Progenitor cell of endocrine pancreas (in vitro differentiated cells): ENCODE measurements at regions not wholly inside any gene's neighbourhood (a gene's known extent, or its start where the extent isn't known, plus 50 kb on each side); places are given as distances from the start of the nearest gene placed in this dataset.
"Not testable (repeated sequence)": the region's sequence is repeated elsewhere in the genome, so short reads cannot be mapped to it uniquely, and the experiment has no call there.

ENCODE experiments used
- DNase-seq: peaks from one replicate; pipeline ENCODE4 v3.0.0; 2021; ENCODE audit warnings: low spot score; ENCODE audit not compliant: unreplicated experiment
- H3K27ac Mint-ChIP-seq: 2 replicates; pipeline ENCODE4 v1.8.0; 2021; ENCODE audit warnings: mild to moderate bottlenecking, moderate library complexity, mixed read lengths
- H3K27me3 Mint-ChIP-seq: 2 replicates; pipeline ENCODE4 v1.8.0; 2021; ENCODE audit warnings: mixed read lengths
- H3K36me3 Mint-ChIP-seq: 2 replicates; pipeline ENCODE4 v1.8.0; 2022; ENCODE audit warnings: mixed read lengths; ENCODE audit not compliant: insufficient read depth
- H3K4me1 Mint-ChIP-seq: 2 replicates; pipeline ENCODE4 v1.8.0; 2021; ENCODE audit warnings: low read depth, mixed read lengths
- H3K4me3 Mint-ChIP-seq: 2 replicates; pipeline ENCODE4 v1.8.0; 2021; ENCODE audit warnings: low read depth, mild to moderate bottlenecking, moderate library complexity, mixed read lengths
- H3K9me3 Mint-ChIP-seq: 2 replicates; pipeline ENCODE4 v1.8.0; 2021; ENCODE audit warnings: low read depth, mixed read lengths
- CTCF ChIP-seq: fragments of 200-600 bp; sonication (generic); IDR thresholded peaks from one replicate; pipeline ENCODE4 v1.5.0; 2021; ENCODE audit warnings: antibody characterized with exemption, mild to moderate bottlenecking; ENCODE audit not compliant: unreplicated experiment

- not testable (repeated sequence) for H3K27me3 Mint-ChIP-seq, H3K4me3 Mint-ChIP-seq, H3K36me3 Mint-ChIP-seq, H3K27ac Mint-ChIP-seq, DNase-seq, H3K9me3 Mint-ChIP-seq, H3K4me1 Mint-ChIP-seq
Observed at GRCh38 chr6:147651-148050, 144.6 kb upstream of the DUSP22 start.

GRCh38 chr6:148051-148984 is 144.0 kb upstream of the DUSP22 start:
- DNase-seq, result not testable (repeated sequence)
- peak; percentile 60 for TF ChIP-seq CTCF
- H3K27me3 Mint-ChIP-seq, result peaks cover 16% of the 10 kb centered on the region

GRCh38 chr6:150147-150546 is 142.1 kb upstream of the DUSP22 start:
- not testable (repeated sequence) for H3K4me3 Mint-ChIP-seq, H3K27ac Mint-ChIP-seq, H3K36me3 Mint-ChIP-seq, DNase-seq, H3K9me3 Mint-ChIP-seq
- peaks cover 26% of the 10 kb centered on the region for H3K27me3 Mint-ChIP-seq
- peaks cover 10% of the 10 kb centered on the region for H3K4me1 Mint-ChIP-seq

More at GRCh38 chr6:148051-148984, 144.0 kb upstream of the DUSP22 start:
- not testable (repeated sequence) for H3K36me3 Mint-ChIP-seq, H3K9me3 Mint-ChIP-seq, H3K27ac Mint-ChIP-seq, H3K4me3 Mint-ChIP-seq
- H3K4me1 Mint-ChIP-seq, result peaks cover 10% of the 10 kb centered on the region

GRCh38 chr6:152436-152835 is 139.9 kb upstream of the DUSP22 start:
- Mint-ChIP-seq H3K27me3 (peaks cover 39% of the 10 kb centered on the region), H3K4me1 (peaks cover 10% of the 10 kb centered on the region)
- H3K9me3 Mint-ChIP-seq, DNase-seq, H3K36me3 Mint-ChIP-seq, H3K27ac Mint-ChIP-seq, H3K4me3 Mint-ChIP-seq: not testable (repeated sequence)

- H3K36me3 Mint-ChIP-seq, H3K27ac Mint-ChIP-seq, DNase-seq, H3K9me3 Mint-ChIP-seq, H3K4me3 Mint-ChIP-seq: not testable (repeated sequence)
- H3K27me3 Mint-ChIP-seq, result peaks cover 39% of the 10 kb centered on the region
- H3K4me1 Mint-ChIP-seq, result peaks cover 10% of the 10 kb centered on the region
Observed at GRCh38 chr6:153026-153425, 139.3 kb upstream of the DUSP22 start.

GRCh38 chr6:153867-154266 is 138.4 kb upstream of the DUSP22 start:
- not testable (repeated sequence) for DNase-seq, H3K4me3 Mint-ChIP-seq, H3K9me3 Mint-ChIP-seq, H3K36me3 Mint-ChIP-seq, H3K27ac Mint-ChIP-seq
- peaks cover 45% of the 10 kb centered on the region for H3K27me3 Mint-ChIP-seq
- H3K4me1 Mint-ChIP-seq, result peaks cover 10% of the 10 kb centered on the region

GRCh38 chr6:154321-155092 is 137.8 kb upstream of the DUSP22 start:
- not testable (repeated sequence) for H3K4me3 Mint-ChIP-seq, H3K27ac Mint-ChIP-seq

GRCh38 chr6:156010-156409 is 136.3 kb upstream of the DUSP22 start:
- H3K4me1 Mint-ChIP-seq, result peaks cover 9% of the 10 kb centered on the region
- H3K9me3 Mint-ChIP-seq, result no peaks in the 10 kb centered on the region

More at GRCh38 chr6:154321-155092, 137.8 kb upstream of the DUSP22 start:
- not testable (repeated sequence) for H3K36me3 Mint-ChIP-seq, DNase-seq, H3K9me3 Mint-ChIP-seq, H3K4me1 Mint-ChIP-seq
- H3K27me3 Mint-ChIP-seq, result peaks cover 52% of the 10 kb centered on the region

GRCh38 chr6:156441-157140 is 135.7 kb upstream of the DUSP22 start:
- not testable (repeated sequence) for DNase-seq, H3K36me3 Mint-ChIP-seq, H3K4me1 Mint-ChIP-seq

More at GRCh38 chr6:156010-156409, 136.3 kb upstream of the DUSP22 start:
- no peak for DNase-seq
- no peak for TF ChIP-seq CTCF
- Mint-ChIP-seq H3K27me3 (peaks cover 60% of the 10 kb centered on the region), H3K36me3 (no peaks in the 10 kb centered on the region), H3K27ac (no peak overlapping the region), H3K4me3 (no peak overlapping the region)

More at GRCh38 chr6:156441-157140, 135.7 kb upstream of the DUSP22 start:
- H3K27ac Mint-ChIP-seq, H3K9me3 Mint-ChIP-seq, H3K4me3 Mint-ChIP-seq: not testable (repeated sequence)
- H3K27me3 Mint-ChIP-seq, result peaks cover 63% of the 10 kb centered on the region
